ENCODE measurements at regions not wholly inside any gene's neighbourhood (a gene's known extent, or its start where the extent isn't known, plus 50 kb on each side); places are given as distances from the start of the nearest gene placed in this dataset.

DNA sequence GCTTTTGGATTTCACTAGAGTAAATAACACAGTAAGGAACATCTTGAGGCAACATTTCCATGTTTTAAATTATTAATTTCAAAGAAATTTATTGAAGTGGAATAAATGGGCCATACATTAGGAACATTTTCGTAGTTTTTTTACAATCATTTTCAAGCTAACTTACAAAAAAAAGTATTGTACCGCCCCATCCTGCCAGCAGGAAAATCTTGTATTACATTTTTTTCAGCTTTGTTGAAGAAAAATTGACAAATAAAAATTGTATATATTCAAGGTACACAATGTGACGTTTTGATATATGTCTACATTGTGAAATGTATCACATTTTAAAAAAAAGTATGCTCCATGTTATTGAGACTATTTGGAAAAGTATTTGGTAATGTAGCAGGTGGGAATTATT is 1001.9 kb upstream of the NR2F2 start:
- no peak overlapping the region for H3K4me3 ChIP-seq (ENCODE audit: low read length)
- TF ChIP-seq, protein P1, sequence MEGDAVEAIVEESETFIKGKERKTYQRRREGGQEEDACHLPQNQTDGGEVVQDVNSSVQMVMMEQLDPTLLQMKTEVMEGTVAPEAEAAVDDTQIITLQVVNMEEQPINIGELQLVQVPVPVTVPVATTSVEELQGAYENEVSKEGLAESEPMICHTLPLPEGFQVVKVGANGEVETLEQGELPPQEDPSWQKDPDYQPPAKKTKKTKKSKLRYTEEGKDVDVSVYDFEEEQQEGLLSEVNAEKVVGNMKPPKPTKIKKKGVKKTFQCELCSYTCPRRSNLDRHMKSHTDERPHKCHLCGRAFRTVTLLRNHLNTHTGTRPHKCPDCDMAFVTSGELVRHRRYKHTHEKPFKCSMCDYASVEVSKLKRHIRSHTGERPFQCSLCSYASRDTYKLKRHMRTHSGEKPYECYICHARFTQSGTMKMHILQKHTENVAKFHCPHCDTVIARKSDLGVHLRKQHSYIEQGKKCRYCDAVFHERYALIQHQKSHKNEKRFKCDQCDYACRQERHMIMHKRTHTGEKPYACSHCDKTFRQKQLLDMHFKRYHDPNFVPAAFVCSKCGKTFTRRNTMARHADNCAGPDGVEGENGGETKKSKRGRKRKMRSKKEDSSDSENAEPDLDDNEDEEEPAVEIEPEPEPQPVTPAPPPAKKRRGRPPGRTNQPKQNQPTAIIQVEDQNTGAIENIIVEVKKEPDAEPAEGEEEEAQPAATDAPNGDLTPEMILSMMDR (conservative IDR thresholded peaks at IDR 0.05; ENCODE audit: low read length), result no peak
- DNase-seq (ENCODE audit: low read depth), result no peak

DNA sequence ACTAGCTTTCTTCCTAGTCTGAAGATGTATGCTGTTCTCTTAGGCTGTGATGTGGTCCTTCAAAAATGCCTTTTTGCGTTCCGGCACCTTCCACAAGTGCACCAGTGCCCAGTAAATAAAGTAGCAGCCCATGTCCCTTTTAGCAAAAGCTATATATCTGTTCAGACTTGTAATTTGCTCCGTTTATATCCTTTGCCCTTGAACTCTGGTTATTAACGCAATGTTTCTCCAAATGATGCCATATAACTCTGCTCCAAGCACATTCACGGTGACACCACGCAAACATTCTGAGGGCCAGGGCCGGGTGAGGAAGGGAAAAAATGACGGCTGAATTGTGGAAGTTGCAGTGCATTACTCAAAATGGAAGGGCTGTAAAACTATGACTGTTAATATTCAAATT is 1001.1 kb upstream of the NR2F2 start:
- H3K4me3 ChIP-seq (ENCODE audit: low read length), result no peak overlapping the region
- TF ChIP-seq, protein P1 (conservative IDR thresholded peaks at IDR 0.05; ENCODE audit: low read length), result no peak
- no peak for DNase-seq (ENCODE audit: low read depth)

DNA sequence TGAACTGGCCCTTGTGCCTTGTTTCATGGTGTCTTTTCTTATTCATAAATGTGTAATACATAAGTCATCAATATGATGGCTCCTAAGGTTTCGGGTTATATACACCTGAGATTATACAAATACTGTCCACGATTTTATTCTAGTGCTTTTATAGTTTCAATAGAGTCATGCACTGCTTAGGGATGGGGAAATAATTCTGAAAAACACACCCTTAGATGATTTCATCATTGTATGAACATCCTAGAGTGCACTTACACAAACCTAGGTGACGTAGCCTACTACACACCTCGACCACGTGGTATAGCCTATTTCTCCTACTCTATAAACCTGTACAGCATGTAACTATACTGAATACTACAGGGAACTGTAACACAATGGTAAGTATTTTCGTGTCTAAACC is 988.8 kb upstream of the NR2F2 start:
- DNase-seq (ENCODE audit: low read depth), result no peak
- TF ChIP-seq, protein P1 (conservative IDR thresholded peaks at IDR 0.05; ENCODE audit: low read length), result no peak
- no peak overlapping the region for H3K4me3 ChIP-seq (ENCODE audit: low read length)

DNA sequence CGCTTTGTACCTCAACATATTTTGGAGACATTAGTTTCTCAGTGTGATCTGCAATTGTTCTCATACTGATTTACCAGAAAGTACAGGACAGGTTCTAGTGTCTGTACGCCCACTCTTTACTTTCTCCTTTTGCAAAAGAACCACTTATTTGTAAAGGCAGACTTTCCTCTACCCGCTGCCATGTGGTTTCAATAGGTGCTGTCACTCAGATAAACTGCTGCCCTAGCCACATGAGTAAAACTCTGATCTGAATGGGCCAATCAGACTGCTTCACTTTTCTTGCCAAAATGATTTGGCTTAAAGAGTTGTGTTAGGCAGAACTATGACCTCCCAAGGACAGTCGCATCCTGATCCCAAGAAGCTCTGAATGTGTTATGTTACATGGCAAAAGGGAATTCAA is 984.6 kb upstream of the NR2F2 start:
- TF ChIP-seq, protein P1 (conservative IDR thresholded peaks at IDR 0.05; ENCODE audit: low read length), result no peak
- H3K4me3 ChIP-seq (ENCODE audit: low read length), result no peak overlapping the region
- DNase-seq (ENCODE audit: low read depth), result no peak

DNA sequence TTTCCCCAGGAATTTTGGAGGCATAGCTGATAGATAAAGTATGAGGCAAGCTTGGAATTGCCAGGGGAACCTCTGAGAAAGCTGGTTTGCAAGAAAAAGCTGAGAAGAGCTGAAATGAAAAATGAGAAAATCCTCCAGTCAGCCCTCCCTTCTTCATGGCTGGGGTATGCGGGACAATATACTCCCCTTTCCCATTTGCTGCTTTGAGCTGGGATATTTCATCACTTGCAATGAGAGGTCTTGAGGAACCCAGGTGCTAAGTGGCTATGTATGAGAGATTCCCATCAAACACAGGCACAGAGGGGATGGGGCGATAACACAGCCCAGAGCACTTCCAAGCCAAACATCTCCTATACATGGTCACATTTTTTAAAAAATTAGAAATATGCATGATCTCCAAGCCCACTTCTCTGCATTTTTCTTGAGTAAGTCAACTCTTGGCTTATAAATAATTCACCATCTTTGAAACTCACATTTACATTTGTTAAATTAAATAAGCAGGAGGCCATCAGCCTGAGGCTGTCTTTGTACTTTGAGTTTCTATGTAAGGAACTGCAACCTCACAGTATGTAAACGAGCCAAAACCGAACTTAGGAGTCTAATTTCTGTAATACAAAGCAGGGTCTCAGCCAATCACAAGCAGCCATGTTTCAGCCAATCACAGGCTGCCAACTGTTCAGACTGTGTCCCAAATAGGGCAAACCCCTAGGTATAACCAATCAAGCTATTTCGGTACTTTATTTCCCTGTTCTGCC is 983.6 kb upstream of the NR2F2 start:
- no peak for DNase-seq (ENCODE audit: low read depth)
- TF ChIP-seq, protein P1 (conservative IDR thresholded peaks at IDR 0.05; ENCODE audit: low read length), result no peak
- H3K4me3 ChIP-seq (ENCODE audit: low read length), result no peak overlapping the region

DNA sequence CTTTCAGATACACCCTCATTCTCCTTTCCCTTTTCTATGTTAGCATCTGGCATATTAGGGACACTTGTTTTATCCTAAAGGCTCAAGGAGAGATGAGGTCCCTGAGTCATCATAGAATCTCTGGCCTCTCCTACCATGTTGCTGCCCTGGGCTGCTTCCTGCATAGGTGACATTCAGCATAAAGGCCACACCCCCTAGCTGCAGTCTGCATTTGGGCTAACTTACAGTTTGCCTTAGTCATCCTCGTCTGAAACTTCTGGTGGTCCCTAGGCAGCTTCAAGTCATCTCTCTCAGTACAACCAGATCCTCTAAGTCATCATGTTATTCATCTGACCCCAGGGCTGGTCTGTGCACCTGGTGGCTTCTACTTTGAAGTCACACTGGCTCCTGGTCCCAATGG is 982.7 kb upstream of the NR2F2 start:
- H3K4me3 ChIP-seq (ENCODE audit: low read length), result no peak overlapping the region
- DNase-seq (ENCODE audit: low read depth), result no peak
- TF ChIP-seq, protein P1 (conservative IDR thresholded peaks at IDR 0.05; ENCODE audit: low read length), result no peak

DNA sequence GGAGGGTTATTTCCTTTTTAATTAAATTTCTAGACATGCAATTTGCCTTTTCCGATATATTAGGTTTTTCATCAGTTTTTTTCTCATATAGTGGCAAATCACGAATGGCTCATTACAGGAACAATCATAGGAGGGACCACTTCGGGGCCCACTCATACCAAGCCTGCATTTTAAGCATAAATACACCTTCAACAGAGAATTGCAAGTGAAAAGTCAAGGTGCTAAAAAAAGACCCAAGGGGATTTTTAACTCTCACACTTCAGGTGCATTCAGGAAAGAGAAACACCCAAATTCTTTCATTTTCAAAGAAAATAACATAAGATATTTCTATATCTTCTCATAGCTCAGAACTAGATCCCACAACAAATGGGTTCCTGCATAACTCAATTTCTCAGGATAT is 979.6 kb upstream of the NR2F2 start:
- DNase-seq (ENCODE audit: low read depth), result no peak
- H3K4me3 ChIP-seq (ENCODE audit: low read length), result no peak overlapping the region
- TF ChIP-seq, protein P1 (conservative IDR thresholded peaks at IDR 0.05; ENCODE audit: low read length), result no peak

All from AG10803 (cell line).